ENCODE measurements at regions not wholly inside any gene's neighbourhood (a gene's known extent, or its start where the extent isn't known, plus 50 kb on each side); places are given as distances from the start of the nearest gene placed in this dataset.

GRCh38 chr1:66437136-66437401, 96.9 kb upstream of the SGIP1 start:
- Histone ChIP-seq H3K36me3 (ENCODE audit: control insufficient read depth in 2 of 4, insufficient read depth in 4 of 4, low read length in 3 of 4) (no peaks in the 10 kb centered on the region), H2AK5ac (ENCODE audit: low read depth, low read length) (no peak overlapping the region), H3K14ac (ENCODE audit: insufficient read length) (no peak overlapping the region), H3K9ac (replicated peaks in 1 of 4; ENCODE audit: extremely low read depth in 1 of 4, low read depth in 3 of 4, low read length in 3 of 4) (no peak overlapping the region), H3K23ac (ENCODE audit: insufficient read length) (no peak overlapping the region), H4K5ac (ENCODE audit: insufficient read length, low read depth, low read length) (no peak overlapping the region), H3K27ac (ENCODE audit: low read depth, low read length) (no peak overlapping the region; the same call in 1 of the 2 replicates), H2BK12ac (ENCODE audit: low read depth, low read length) (no peak overlapping the region), H3K79me2 (ENCODE audit: control insufficient read depth in 1 of 2, insufficient read depth in 2 of 2, low read length in 2 of 2) (no peaks in the 10 kb centered on the region), H3K4me2 (ENCODE audit: insufficient read depth in 1 of 2, low read depth in 2 of 2, low read length in 2 of 2) (no peak overlapping the region), H4K8ac (ENCODE audit: extremely low read depth, insufficient read depth, low read length) (no peak overlapping the region), H3K27me3 (replicated peaks in 1 of 4; ENCODE audit: control insufficient read depth in 3 of 4, extremely low read depth in 1 of 4, insufficient read depth in 3 of 4, low read length in 3 of 4) (no peaks in the 10 kb centered on the region), H3K9me3 (ENCODE audit: insufficient read depth in 2 of 2, low read depth in 1 of 2, low read length in 1 of 2) (no peaks in the 10 kb centered on the region), H2AFZ (ENCODE audit: low read length) (no peak overlapping the region), H3K4ac (replicated peaks; ENCODE audit: insufficient read length, low read depth, low read length) (no peak overlapping the region), H4K20me1 (replicated peaks in 1 of 2; ENCODE audit: control insufficient read depth in 1 of 2, insufficient read depth in 2 of 2, low read length in 2 of 2) (no peaks in the 10 kb centered on the region), H2BK5ac (ENCODE audit: low read depth, low read length) (no peak overlapping the region), H2BK15ac (ENCODE audit: low read length) (no peak overlapping the region), H2BK120ac (replicated peaks; ENCODE audit: low read depth, low read length) (no peak overlapping the region), H2BK20ac (ENCODE audit: low read length) (no peak overlapping the region), H3K23me2 (ENCODE audit: low read depth, low read length) (no peaks in the 10 kb centered on the region), H3K79me1 (ENCODE audit: low read depth, low read length) (no peaks in the 10 kb centered on the region), H4K91ac (replicated peaks; ENCODE audit: insufficient read length, low read length) (no peak overlapping the region), H3K18ac (ENCODE audit: extremely low read depth, low read length) (no peak overlapping the region), H3K4me3 (ENCODE audit: extremely low read depth in 1 of 4, insufficient read depth in 2 of 4, low read depth in 3 of 4, low read length in 4 of 4) (no peak overlapping the region), H3K4me1 (replicated peaks in 1 of 4; ENCODE audit: control insufficient read depth in 3 of 4, insufficient read depth in 4 of 4, low read length in 3 of 4) (no peaks in the 10 kb centered on the region; a peak in 1 of 7 replicates), H3K56ac (replicated peaks; ENCODE audit: insufficient read length, low read depth, low read length) (no peak overlapping the region)
- ChIA-PET CTCF (ENCODE audit: partially characterized antibody) (interaction anchor here (0.6 to 9.7 kb wide), 16 partner anchors 9 to 646 kb away, joined by 3 to 78 read pairs (median 6); no protein-coding TSS in a partner anchor), POLR2A (ENCODE audit: partially characterized antibody) (no interaction called here)
- TF ChIP-seq POU5F1 (IDR thresholded peaks at IDR 0.05; ENCODE audit: low read depth, low read length), result no peak
- TF ChIP-seq, protein P1, sequence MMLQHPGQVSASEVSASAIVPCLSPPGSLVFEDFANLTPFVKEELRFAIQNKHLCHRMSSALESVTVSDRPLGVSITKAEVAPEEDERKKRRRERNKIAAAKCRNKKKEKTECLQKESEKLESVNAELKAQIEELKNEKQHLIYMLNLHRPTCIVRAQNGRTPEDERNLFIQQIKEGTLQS (IDR thresholded peaks at IDR 0.05; ENCODE audit: insufficient read depth, low read depth, low read length), result no peak
- TF ChIP-seq SIN3A (conservative IDR thresholded peaks at IDR 0.05 in 1 of 2, IDR thresholded peaks at IDR 0.05 in 1 of 2; ENCODE audit: low read depth in 1 of 2, low read length in 2 of 2), result no peak
- TF ChIP-seq CBX5 (IDR thresholded peaks at IDR 0.05; ENCODE audit: low read depth, low read length), result no peak
- TF ChIP-seq CHD2 (IDR thresholded peaks at IDR 0.05; ENCODE audit: low read length), result no peak
- no peak for TF ChIP-seq TAF1 (IDR thresholded peaks at IDR 0.05; ENCODE audit: low read depth, low read length)
- TF ChIP-seq ASH2L (IDR thresholded peaks at IDR 0.05; ENCODE audit: low read length), result no peak
- TF ChIP-seq EGR1 (IDR thresholded peaks at IDR 0.05; ENCODE audit: borderline replicate concordance, low read depth, low read length), result no peak
- no peak for TF ChIP-seq CBX8 (IDR thresholded peaks at IDR 0.05; ENCODE audit: borderline replicate concordance, low read depth, low read length)
- TF ChIP-seq, protein P2, sequence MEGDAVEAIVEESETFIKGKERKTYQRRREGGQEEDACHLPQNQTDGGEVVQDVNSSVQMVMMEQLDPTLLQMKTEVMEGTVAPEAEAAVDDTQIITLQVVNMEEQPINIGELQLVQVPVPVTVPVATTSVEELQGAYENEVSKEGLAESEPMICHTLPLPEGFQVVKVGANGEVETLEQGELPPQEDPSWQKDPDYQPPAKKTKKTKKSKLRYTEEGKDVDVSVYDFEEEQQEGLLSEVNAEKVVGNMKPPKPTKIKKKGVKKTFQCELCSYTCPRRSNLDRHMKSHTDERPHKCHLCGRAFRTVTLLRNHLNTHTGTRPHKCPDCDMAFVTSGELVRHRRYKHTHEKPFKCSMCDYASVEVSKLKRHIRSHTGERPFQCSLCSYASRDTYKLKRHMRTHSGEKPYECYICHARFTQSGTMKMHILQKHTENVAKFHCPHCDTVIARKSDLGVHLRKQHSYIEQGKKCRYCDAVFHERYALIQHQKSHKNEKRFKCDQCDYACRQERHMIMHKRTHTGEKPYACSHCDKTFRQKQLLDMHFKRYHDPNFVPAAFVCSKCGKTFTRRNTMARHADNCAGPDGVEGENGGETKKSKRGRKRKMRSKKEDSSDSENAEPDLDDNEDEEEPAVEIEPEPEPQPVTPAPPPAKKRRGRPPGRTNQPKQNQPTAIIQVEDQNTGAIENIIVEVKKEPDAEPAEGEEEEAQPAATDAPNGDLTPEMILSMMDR (IDR thresholded peaks at IDR 0.05; ENCODE audit: control extremely low read depth in 1 of 3, insufficient read depth in 1 of 3, low read depth in 1 of 3, low read length in 3 of 3), result no peak
- TF ChIP-seq SP2 (IDR thresholded peaks at IDR 0.05; ENCODE audit: low read length), result no peak
- TF ChIP-seq TBP (IDR thresholded peaks at IDR 0.05; ENCODE audit: low read depth, low read length), result no peak
- no peak for TF ChIP-seq CREB1 (IDR thresholded peaks at IDR 0.05)
- 90% methylated on average over 2 of the region's 2 CpGs; no CpG with 5 or more reads in 1 of the 2 experiments for WGBS, 2 experiments (ENCODE audit: extremely low coverage in 1 of 2, insufficient coverage in 1 of 2, insufficient read length in 1 of 2, insufficient replicate concordance in 2 of 2, low coverage in 1 of 2, low lambda C conversion rate in 2 of 2, missing lambda C conversion rate in 1 of 2)
- no peak for DNase-seq (ENCODE audit: low read depth in 1 of 2, low spot score in 2 of 2)
- no peak for FAIRE-seq

Data from H1 (cell line).